Fibroblast of pulmonary artery (primary cell): ENCODE measurements at regions not wholly inside any gene's neighbourhood (a gene's known extent, or its start where the extent isn't known, plus 50 kb on each side); places are given as distances from the start of the nearest gene placed in this dataset.

Source experiments
- DNase-seq: peaks from one replicate; pipeline ENCODE4 v3.0.0-alpha.2; 2010; ENCODE audit warnings: low read depth
- H3K4me3 ChIP-seq: replicated peaks from 2 replicates; pipeline ENCODE4 v1.5.1; 2011; ENCODE audit warnings: low read depth, mild to moderate bottlenecking, control low read depth, low read length, moderate library complexity
- TF ChIP-seq, protein P1 (sequence below): IDR thresholded peaks from 2 replicates; pipeline ENCODE4 v1.5.1; 2011; ENCODE audit warnings: mild to moderate bottlenecking, control low read depth, low read length, inconsistent platforms; ENCODE audit errors: missing control alignments

DNA sequence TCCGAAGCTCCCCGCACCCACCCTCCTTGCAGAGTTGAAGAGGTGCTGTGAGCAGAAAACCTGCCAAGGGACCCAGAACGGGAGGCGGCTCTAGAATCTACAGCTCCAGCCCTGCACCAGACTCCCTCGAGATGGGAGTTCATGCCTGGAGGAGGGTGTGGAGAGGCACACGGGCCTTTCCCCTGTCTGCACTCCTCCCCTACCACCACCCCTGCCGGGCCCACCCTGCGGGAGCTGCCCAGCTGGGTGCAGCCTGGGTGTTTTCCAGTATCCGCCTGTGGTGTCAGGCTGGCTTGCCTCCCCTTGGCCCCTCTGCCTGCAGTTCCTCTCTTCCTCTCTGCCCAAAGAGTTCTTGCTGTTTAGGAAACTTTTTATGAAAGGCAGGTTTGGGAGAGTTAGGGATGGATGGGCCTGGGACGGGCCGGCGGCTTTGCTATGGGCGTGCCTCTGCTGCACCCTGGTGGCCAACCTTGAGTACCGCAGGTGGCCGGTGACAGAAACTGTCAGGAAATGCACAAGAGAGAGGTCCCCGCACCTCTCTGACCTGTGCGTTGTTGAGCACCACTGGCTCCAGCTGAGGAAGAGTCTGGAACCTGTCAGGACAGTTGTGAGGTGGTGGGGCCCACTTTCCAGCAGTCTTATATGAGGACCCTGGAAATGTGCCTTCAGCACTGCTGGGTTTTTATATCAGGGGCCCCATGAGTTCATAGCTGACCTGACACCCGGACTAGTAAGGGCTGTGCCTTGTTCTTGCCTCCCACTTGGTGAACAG lies 354.1 kb downstream of the SEC14L1 start:
- DNase-seq, result peak; percentile 79
- TF ChIP-seq, protein P1, sequence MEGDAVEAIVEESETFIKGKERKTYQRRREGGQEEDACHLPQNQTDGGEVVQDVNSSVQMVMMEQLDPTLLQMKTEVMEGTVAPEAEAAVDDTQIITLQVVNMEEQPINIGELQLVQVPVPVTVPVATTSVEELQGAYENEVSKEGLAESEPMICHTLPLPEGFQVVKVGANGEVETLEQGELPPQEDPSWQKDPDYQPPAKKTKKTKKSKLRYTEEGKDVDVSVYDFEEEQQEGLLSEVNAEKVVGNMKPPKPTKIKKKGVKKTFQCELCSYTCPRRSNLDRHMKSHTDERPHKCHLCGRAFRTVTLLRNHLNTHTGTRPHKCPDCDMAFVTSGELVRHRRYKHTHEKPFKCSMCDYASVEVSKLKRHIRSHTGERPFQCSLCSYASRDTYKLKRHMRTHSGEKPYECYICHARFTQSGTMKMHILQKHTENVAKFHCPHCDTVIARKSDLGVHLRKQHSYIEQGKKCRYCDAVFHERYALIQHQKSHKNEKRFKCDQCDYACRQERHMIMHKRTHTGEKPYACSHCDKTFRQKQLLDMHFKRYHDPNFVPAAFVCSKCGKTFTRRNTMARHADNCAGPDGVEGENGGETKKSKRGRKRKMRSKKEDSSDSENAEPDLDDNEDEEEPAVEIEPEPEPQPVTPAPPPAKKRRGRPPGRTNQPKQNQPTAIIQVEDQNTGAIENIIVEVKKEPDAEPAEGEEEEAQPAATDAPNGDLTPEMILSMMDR, result peak; percentile 90
- no peak overlapping the region for H3K4me3 ChIP-seq

DNA sequence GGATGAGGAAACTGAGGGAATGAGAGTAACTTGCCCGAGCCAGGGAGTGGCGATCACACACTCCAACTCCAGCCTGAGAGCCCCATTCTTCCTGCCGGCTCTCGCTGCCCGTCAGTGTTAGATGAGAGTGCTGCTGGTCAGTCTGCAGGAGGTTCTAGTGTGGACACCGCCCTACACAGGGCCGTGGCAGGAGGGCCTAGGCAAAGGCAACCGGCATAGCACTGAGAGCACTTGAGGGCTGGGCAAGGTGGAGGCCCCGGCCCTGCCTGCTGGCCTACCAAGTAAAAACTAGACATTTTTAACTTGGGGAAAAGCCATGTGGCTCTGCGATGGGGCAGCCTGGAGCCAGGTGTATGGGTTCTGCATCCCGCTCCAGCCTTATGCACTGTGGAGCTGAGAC lies 354.8 kb downstream of the SEC14L1 start:
- H3K4me3 ChIP-seq, result no peak overlapping the region
- DNase-seq, result no peak
- TF ChIP-seq, protein P1, result no peak

DNA sequence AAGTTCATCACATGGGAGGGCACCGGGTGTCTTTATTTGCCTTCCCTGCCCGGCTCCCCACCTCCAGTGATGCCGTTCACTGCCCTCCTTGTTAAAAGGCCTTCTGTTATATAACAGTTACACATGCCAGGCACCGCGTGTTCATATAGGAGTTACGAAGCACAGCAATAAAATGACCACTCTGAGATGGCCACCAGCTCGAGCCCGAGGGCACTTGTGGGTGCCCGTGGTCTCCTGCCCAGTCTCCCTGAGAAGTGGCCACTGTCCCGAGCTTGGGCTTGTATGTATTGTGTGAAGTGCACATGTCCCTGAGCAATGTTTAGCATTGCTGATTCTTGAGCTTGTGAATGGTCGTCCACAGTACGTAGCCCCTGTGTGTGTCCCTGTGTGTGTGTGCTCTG lies 355.6 kb downstream of the SEC14L1 start:
- no peak overlapping the region for H3K4me3 ChIP-seq
- no peak for DNase-seq
- TF ChIP-seq, protein P1, result no peak

DNA sequence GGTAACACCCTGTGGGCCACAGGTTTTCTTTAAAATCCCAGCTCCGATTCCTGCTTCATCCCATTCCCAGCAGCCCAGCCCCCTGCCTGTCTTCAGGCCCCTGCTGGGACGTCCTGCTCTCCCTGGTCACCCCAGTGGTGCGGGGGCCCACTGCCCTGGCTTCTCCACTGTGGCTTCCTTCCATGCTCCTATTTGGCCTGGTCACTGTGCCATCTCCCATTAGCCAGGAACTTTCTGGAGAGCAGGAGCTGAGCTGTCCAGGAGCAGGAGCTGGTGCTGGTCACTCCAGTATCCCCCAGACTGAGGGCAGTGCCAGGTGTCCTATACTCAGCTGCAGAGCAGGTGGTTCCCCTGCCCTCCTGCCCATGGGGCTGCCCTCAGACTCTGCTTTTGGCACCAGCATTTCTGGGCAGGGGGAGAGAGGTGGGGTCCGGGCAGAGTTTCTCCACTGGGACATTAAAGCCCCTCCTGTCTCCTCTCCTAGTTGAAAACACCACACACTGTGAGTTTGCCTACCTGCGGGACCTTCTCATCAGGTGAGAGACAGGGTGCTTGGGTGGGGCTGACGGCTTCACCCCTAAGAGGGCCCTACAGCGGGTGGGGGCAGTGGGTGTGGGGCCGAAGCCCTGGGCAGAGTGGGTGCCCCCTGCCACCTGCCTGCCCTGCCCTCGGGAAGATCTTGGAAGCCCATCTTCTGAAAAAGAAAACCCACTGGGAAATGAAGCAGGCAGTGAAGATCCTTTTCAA lies 356.2 kb downstream of the SEC14L1 start:
- TF ChIP-seq, protein P1, result no peak
- no peak overlapping the region for H3K4me3 ChIP-seq
- DNase-seq, result no peak

DNA sequence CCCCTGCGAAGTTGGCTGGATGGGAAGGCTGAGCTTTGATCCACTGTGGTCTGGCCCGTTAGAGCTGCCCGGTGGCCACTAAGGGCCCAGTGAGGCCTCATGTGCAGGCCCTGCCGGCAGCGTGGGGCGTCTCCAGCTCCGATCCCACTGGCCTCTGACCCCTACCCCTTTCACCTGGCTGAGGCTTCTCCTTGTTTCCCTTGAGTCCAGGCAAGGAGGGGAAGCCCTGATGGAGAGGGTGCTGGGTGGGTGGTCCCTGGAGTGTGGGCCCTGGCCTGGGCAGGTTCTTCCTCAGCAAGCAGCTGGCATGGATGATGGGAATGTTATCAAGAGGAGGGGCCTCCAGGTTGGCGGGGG lies 356.8 kb downstream of the SEC14L1 start:
- H3K4me3 ChIP-seq, result no peak overlapping the region
- TF ChIP-seq, protein P1, result no peak
- DNase-seq, result no peak

DNA sequence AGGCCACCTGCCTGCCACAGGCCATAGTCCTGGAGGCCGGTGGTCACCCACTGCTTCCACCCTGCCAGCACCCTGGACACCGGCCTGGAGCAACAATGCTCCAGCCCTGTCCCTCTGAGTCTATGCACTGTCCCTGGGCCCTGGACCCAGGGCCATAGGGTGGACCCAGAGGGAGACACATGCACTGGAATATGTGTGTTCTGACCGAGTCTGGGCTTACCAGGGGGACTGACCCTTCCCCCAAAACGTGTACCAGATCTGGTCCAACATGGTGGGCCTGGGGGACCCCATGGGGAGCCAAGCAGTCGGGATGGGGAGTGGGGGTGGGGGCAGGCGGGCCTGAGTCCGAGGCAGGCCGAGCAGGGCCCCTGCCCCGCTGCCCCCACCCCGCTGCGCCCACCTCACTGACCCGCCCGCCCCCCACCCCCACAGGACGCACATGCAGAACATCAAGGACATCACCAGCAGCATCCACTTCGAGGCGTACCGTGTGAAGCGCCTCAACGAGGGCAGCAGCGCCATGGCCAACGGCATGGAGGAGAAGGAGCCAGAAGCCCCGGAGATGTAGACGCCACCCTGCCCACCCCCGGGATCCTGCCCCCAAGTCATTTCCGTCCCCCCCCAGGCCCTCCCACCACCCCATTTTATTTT lies 357.4 kb downstream of the SEC14L1 start:
- TF ChIP-seq, protein P1, result no peak
- DNase-seq, result no peak
- no peak overlapping the region for H3K4me3 ChIP-seq
